ENCODE measurements at regions not wholly inside any gene's neighbourhood (a gene's known extent, or its start where the extent isn't known, plus 50 kb on each side); places are given as distances from the start of the nearest gene placed in this dataset.
A peak's percentile ranks its signal among the peaks of the same experiment; 100 is the strongest.
"Not testable (repeated sequence)": the region's sequence is repeated elsewhere in the genome, so short reads cannot be mapped to it uniquely, and the experiment has no call there.

DNA sequence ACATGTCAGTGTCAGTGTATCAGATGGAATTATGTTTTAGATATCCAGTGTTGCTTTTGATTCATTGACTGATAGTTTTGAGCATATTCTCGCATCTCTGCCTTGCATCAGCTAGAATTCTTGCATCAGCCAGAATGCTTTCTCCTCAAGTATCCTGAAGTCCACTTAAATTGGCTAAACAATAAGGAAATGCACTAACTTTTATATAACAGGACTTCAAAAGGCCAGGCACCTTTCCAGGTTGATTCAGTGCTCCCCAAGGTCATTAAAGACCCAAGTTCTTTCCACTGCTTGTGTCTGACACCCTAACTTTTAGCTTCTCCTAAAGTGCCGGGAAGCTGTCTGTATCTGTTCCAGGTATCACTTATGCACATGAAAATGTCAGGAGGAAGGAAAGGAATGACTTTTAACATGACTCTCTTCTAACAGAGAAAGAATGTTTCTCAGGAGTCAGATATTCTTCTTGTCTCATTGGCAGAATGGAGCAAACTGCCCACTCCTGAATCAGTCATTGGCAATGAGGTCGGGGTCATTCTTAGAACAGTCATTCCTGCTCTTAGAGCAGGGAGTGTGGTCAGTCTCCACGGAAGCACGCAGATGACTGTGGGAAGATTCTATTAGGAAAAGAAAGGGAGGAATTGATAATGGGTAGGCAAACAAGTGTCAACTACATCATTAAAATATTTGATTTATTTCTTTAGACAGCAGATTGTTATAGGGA lies 92.9 kb upstream of the TLL1 start:
- no peak for DNase-seq

GRCh38 chr4:165780735-165781134 lies 92.3 kb upstream of the TLL1 start:
- DNase-seq, result no peak

DNA sequence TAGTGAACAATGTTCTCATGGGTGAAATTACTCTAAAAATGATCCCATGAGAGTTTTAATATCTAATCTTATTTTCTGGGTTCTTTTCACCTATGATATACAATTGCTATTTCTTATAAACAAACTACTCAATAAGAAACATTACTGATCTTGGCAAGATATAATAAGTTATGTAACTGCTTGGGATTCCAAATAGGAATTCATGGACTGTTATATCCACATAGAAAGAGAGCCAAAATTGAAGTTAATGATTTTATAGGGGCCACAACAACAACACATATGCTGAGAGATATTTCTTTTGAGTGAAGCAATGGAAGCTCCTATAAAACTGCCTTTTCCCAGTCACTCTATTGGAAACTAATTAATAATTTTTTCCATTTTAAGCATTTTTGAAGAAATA lies 90.4 kb upstream of the TLL1 start:
- no peak for DNase-seq

DNA sequence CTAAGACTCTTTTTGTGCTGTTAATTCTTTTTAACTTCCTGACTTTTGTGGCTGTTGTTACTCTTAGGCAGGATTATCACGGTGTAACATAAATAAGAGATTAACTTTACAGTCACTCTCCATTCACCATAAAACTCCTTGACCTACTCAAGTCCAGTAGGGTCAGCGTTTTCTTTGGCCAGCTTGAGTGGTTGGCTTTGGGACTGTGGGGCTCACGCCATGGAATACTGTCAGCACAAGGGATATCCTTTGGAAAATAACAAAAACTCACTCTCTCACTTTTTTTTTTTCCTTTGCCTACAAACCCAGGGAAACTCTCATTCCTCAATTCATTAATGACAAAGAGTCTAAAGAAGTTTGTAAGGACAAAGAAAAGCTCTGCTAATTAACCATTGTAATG lies 89.4 kb upstream of the TLL1 start:
- DNase-seq, result no peak

- no peak for DNase-seq
Measured at GRCh38 chr4:165784672-165785071, 88.4 kb upstream of the TLL1 start.

DNA sequence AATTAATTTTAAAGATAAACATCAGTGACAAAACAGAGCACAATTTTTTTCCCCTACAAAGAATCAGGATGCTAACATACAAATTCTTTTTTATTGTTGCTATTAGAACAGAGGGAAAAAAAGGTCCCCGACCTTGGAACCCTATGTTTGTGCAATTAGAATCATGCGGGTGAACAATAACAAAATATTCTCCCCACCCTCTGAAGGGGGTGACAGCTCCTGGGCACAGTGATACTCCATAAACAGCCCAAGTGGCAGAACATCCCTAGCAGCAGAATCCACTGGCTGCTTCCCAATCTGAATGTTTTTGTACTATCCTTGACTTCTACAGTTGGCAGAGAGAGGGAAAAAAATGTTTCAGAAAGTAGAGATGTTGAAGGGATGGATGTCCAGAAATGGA lies 87.7 kb upstream of the TLL1 start:
- no peak for DNase-seq

- no peak for DNase-seq
Measured at GRCh38 chr4:165787516-165788274, 85.3 kb upstream of the TLL1 start.

DNA sequence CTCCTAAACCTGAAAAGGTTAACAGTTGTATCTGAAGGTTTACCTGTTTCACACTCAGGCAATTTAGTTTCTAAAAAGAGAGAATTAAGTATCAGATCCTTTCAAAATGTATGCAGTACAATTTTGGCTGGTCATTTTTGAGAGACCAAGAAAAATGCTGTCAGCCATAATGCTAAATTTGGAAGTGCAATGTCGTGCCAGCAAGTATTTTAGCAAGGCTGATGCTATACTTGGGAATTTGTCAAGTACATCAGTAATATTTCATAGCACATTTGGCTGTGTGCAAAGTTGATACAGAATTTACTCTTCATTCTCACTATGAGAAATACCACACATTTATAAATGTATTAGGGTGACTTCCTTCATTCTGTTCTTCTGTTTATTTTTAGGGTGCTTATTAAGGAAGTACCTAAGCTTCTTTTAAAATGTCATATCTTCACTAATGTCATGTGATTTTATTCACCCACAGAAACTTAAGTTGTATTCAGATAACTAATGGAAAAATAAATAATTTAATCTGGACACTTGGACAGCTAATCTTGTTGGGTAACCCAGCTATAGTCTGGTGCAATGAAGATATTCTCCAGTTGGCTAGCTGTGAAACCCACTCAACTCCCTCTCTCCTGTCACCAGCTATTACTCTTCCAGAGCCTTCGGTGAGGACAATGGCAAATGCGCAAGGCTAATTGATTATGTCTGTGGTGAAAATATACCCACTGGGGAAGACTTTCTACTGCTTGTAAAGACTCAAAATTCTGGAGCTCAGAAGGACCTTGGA lies 84.2 kb upstream of the TLL1 start:
- DNase-seq, result no peak

DNA sequence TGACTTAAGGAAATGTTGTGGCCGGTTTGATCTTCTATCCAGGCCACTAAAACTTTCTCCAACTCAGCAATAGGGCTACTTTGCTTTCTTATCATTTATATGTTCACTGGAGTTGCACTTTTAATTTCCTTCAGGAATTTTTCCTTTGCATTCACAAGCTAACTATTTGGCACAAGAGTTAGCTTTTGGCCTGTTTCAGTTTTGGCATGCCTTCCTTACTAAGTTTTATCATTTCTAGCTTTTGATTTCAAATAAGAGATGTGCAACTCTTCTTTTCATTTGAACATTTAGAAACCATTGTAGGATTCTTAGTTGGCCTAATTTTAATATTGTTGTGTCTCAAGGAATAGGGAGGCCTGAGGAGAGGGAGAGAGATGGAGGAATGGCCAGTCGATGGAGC lies 79.8 kb upstream of the TLL1 start:
- no peak for DNase-seq

GRCh38 chr4:165794834-165795233 lies 78.2 kb upstream of the TLL1 start:
- DNase-seq, result no peak

- no peak for DNase-seq
Measured at GRCh38 chr4:165799384-165799815, 73.6 kb upstream of the TLL1 start.

DNA sequence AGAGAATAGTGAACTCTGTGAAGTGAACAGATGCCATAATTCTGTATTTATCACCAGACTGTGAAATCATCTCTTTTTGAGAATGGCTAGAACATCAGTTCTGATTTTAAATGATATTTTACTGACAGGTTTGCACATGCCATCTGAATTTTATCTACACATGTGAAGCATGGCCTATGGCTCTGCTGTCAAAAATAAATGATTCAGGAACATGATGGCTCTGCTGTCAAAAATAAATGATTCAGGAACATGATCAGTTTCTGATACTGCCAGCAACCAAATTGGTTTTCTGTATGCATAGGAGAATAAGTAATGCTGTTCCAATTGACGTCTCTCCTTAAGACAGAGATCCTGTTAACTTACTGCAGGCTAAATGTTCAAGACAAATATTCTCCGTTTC lies 70.6 kb upstream of the TLL1 start:
- no peak for DNase-seq

GRCh38 chr4:165803005-165803404 lies 70.0 kb upstream of the TLL1 start:
- DNase-seq, result no peak

GRCh38 chr4:165805406-165805805 lies 67.6 kb upstream of the TLL1 start:
- DNase-seq, result no peak

DNA sequence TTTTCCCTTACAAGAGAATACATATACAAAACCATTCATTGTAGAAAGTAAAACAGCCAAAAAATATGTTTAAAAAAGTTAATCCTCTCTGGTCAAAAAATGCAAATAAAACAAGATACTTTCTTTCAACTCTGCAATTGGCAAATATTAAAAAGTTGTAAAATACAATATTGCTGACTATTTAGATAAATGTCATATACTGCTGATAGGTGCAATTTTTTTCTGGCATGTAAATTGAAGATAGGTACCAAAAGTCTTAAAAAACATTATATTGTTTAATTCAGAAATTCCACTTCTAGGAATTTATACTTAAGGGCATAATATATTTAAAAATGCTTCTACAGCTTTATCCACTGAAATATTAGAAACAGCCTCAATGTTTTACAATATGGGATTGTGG lies 66.4 kb upstream of the TLL1 start:
- DNase-seq, result no peak

DNA sequence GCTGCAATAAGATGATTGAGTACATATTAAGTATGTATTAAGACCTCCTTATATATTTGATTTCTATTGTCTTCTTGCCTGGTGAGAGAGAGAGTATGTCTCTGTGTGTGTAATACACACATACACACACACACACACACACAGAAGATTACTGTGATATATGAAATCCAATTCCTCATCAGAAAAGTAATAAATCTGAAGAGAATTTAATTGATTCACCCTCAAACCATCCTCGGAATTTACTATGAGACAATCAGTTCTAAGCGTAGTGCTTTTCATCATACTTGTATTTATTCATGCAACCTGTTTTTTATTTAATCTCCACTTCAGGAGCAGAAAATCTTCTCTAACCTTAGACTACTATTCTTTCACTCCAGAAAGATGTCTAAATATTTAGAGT lies 62.3 kb upstream of the TLL1 start:
- DNase-seq, result no peak

GRCh38 chr4:165813606-165814005 lies 59.4 kb upstream of the TLL1 start:
- DNase-seq, result no peak

DNA sequence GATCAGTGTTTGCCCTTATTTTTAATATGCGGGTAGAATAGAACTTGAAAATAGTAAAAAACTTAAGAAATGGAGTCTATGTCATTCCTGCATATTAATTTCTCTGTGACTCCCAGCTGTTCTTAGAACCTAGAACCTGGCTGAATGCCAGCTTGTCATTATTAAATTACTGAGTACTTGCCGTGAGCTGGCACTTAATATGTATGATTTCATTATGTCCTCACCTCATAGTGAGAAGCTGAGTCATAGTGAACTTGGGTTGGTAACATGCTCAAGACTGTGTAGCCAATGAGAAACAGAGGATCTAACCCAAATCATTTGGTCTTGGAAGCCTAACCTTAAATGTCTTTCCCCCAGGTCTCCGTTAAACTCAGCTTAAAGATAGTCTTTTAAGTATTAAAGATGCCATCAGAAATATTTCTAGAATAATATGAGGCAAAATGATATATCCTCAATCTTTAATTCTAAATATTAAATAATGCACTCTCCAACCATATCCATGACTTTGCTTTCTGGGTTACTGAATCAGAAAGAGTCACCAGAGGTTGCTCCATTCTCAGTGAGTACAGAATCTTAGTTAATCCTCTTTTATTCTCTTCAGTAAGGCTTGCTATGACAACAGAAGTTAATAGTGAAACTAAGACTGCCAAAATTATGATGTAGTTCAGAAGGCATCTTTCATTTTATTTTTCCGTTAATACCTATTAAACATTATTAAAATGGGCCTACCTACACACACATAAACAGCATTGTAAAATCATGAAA lies 58.6 kb upstream of the TLL1 start:
- peak; percentile 0 for DNase-seq

- DNase-seq, result not testable (repeated sequence)
Measured at GRCh38 chr4:165819126-165819525, 53.9 kb upstream of the TLL1 start.
